Gastroesophageal sphincter (tissue), 3 donors: ENCODE measurements at regions not wholly inside any gene's neighbourhood (a gene's known extent, or its start where the extent isn't known, plus 50 kb on each side); places are given as distances from the start of the nearest gene placed in this dataset.

Experiments used
- POLR2A ChIP-seq, 2 donors: fragments of 450-650 bp; IDR thresholded peaks; one replicate each; pipeline ENCODE4 v1.6.1; 2017; ENCODE audit warnings: antibody characterized with exemption in 2 of 2, mild to moderate bottlenecking in 2 of 2, moderate library complexity in 1 of 2
- POLR2AphosphoS5 ChIP-seq: sonication (generic); formaldehyde crosslinking; IDR thresholded peaks from one replicate; pipeline ENCODE4 v1.6.1; 2017; ENCODE audit warnings: antibody characterized with exemption
- TF ChIP-seq, protein P1 (sequence below), 4 experiments: fragments of 200-600 bp in 2 of 4; fragments of 450-650 bp in 2 of 4; sonication (generic) in 1 of 4; IDR thresholded peaks; one replicate each; pipeline ENCODE4 v1.5.1; 2017 to 2019; ENCODE audit warnings: antibody characterized with exemption in 4 of 4, mild to moderate bottlenecking in 2 of 4, moderate library complexity in 2 of 4

DNA sequence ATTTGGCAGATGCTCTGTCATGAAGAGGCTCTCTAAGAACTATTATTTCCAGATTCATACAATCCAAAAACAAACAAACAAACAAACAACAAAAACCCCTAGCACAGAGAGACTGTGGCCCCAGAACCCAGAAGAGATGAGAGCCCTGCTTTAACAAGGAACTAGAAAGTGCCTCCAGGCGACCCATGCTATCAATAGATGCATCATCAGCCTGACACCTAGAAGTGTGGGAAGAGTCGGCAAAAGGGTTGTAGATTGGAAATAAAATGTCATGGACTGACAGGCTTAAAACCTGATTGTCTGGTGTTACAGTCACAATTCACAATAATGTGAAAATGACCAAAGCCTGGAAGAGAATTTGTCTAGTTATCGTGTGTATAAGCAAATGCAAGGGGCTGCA is 50.6 kb upstream of the FLRT2 start:
- no peak for TF ChIP-seq POLR2A (IDR thresholded peaks at IDR 0.05)
- TF ChIP-seq, protein P1, sequence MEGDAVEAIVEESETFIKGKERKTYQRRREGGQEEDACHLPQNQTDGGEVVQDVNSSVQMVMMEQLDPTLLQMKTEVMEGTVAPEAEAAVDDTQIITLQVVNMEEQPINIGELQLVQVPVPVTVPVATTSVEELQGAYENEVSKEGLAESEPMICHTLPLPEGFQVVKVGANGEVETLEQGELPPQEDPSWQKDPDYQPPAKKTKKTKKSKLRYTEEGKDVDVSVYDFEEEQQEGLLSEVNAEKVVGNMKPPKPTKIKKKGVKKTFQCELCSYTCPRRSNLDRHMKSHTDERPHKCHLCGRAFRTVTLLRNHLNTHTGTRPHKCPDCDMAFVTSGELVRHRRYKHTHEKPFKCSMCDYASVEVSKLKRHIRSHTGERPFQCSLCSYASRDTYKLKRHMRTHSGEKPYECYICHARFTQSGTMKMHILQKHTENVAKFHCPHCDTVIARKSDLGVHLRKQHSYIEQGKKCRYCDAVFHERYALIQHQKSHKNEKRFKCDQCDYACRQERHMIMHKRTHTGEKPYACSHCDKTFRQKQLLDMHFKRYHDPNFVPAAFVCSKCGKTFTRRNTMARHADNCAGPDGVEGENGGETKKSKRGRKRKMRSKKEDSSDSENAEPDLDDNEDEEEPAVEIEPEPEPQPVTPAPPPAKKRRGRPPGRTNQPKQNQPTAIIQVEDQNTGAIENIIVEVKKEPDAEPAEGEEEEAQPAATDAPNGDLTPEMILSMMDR (IDR thresholded peaks at IDR 0.05), result no peak
- no peak for TF ChIP-seq POLR2AphosphoS5
